KG1 (cell line): ENCODE measurements at regions not wholly inside any gene's neighbourhood (a gene's known extent, or its start where the extent isn't known, plus 50 kb on each side); places are given as distances from the start of the nearest gene placed in this dataset.
"Not testable (repeated sequence)": the region's sequence is repeated elsewhere in the genome, so short reads cannot be mapped to it uniquely, and the experiment has no call there.

Experiments
- DNase-seq: peaks from one replicate; lab custom pipeline; 2025; lab: John Stamatoyannopoulos, UW

DNA sequence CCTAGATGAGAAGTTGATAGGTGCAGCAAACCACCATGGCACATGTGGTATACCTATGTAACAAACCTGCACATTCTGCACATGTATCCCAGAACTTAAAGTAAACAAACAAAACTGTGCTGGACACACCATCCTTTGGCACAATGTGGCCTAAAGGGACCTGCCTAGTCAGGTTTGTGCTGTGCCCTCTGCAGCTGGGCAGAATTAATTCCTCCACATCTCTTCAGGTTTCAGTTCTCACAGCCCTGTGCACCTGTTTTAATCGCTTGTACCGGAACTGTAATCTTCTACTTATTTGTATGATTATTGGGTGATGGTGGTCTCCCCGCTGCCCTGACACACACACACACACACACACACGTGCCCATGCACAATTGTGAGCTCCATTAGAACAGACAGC is 252.7 kb downstream of the ACTR3B start:
- DNase-seq: no peak

DNA sequence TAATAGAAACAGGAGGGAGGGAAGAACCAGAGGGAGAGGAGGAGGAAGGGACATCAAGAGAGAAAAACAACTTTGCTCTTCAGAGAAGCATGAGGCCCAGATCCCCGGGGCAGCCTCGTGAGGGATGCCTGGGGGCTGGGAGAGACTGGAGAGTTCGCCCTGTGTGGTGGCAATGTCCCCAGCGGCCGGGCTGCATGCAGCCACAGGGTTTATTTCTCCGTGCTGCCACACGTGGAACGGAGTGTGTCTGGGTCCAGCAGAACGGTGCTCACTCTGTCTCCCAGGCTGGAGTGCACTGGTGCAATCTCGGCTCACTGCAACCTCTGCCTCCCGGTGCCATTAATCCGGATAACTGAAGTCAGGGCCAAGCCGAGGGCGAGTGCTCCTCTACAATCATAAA is 257.7 kb downstream of the ACTR3B start:
- DNase-seq: no peak

DNA sequence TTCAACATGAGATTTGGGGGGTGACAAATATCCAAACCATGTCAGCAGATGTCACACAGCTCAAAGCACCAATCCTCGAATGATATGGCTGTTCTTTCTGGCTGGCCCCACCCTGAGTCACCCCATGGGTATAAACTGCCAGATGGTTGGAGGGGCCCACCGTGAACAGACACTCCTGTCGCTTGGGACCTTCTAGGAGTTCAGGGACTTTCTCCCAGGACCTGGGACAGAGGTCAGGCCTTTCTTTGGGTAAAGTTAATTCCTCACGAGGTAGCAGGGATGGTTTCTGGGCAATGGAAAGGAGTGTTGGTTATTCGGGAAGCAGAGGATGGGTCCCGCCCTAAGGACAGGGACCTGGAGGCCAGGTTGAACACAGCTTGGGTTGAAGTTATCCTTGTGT is 262.0 kb downstream of the ACTR3B start:
- no peak for DNase-seq

DNA sequence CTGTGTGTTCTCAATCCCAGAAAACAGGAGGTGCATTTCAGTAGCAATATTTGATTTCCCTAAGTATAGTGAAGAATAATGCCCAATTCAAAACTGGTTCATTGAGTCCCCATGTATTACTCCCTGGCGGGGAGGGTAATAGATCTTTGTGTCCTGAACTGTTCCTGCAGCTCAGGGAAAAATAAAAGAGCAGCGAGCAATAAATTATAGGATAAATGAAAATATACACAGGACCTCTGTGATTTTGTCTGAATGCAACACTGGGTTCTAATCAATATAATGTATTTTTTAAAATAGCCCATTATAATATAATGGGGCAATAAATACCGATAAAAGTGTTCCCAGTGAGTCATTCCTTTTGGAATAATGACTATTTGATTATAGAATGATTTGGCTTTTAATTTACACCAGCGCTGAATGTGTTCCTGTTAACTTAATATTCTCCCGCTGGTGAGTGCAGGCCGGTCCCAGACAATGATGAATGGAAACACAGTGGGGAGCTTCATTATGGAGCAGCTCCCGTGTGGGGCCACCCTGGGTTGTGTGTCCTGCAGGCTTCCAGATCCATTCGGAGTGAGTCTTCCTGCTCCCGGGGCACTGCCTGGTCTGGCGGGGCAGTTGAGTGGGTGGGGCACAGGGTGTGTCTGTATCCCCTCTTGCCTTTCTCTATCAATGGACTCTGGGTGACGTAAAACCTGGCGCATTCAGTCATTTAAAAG is 263.1 kb downstream of the ACTR3B start:
- no peak for DNase-seq

DNA sequence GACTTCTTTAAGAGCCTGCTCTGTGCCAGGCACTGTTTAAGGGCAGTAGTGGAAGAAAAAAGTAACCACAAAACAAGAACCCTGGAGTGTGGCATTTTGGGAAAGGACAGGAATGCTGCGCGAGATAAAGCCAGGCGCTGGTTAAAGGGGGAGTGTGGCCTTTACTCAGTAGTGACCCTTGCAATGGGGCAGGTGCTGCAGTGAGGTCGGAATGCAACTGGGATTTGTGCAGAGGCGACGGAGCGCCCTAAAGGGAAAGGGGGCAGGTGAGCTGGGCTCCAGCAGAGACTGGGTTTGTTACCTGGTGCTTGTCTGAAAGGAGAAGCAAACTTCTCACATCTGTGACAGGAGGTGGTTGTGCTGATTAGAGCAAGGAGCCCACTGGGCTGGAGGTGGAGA is 263.6 kb downstream of the ACTR3B start:
- DNase-seq: no peak

- no peak for DNase-seq
Measured at GRCh38 chr7:153027210-153027609, 267.7 kb downstream of the ACTR3B start.

GRCh38 chr7:153027904-153028303 is 268.4 kb downstream of the ACTR3B start:
- no peak for DNase-seq

DNA sequence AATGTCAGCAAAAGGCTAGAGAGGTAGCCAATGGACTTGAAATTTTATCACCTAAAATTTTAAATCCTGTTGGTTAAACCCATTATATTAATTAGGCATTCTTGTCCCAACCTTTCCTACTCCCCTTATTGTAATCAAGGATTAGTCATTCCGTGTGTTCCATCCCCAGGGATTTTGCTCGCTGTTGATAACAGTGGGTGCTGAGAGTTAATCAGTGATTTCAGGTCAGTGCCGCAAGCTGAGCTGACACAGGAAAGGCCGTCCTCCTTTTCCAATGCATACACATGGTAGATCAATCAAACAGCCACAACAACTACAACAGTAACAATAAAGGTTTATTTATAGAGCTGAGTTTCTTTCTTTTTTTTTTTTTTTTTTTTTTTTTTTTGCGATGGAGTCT is 271.4 kb downstream of the ACTR3B start:
- DNase-seq: no peak

DNA sequence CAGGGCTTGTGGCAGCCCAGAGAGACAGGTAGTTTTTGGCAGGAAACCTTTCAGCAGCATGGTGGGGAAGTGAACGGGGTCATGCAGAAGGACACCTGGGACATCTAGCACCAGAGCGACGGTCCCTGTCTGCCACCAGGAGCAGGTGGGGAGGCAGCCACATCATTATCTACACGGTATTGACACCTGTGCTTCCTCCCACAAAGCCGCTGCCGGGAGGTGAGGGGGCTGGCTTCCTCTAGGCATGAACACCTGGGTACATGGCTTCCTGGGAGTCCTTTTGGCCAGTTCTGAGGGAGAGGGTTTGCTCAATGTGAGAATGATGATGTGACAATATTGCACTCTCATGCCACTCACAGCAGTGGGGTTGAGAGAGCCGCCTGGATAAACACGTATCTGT is 275.2 kb downstream of the ACTR3B start:
- no peak for DNase-seq

- no peak for DNase-seq
Measured at GRCh38 chr7:153036396-153037063, 277.0 kb downstream of the ACTR3B start.

DNA sequence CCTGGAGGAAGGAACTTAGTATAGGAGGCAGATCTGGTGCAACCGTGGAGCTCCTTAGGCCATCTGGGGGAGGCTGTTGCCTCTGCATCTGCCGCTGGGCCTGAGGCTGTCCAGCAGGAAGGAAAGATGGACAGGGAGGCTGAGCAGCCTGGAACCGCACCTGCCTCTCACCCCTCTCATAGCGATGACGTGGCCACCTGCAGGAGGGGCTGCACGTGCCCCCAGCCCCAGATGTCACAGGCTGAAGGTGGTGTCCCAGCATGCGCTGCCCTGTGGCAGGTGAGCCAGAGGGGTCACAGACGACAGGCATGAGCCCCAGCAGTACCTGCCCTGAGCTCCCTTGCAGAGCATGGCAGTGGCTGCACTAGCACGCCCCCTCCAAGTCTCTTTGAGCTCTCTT is 283.9 kb downstream of the ACTR3B start:
- DNase-seq: no peak

GRCh38 chr7:153044981-153045380 is 285.4 kb downstream of the ACTR3B start:
- DNase-seq: no peak

DNA sequence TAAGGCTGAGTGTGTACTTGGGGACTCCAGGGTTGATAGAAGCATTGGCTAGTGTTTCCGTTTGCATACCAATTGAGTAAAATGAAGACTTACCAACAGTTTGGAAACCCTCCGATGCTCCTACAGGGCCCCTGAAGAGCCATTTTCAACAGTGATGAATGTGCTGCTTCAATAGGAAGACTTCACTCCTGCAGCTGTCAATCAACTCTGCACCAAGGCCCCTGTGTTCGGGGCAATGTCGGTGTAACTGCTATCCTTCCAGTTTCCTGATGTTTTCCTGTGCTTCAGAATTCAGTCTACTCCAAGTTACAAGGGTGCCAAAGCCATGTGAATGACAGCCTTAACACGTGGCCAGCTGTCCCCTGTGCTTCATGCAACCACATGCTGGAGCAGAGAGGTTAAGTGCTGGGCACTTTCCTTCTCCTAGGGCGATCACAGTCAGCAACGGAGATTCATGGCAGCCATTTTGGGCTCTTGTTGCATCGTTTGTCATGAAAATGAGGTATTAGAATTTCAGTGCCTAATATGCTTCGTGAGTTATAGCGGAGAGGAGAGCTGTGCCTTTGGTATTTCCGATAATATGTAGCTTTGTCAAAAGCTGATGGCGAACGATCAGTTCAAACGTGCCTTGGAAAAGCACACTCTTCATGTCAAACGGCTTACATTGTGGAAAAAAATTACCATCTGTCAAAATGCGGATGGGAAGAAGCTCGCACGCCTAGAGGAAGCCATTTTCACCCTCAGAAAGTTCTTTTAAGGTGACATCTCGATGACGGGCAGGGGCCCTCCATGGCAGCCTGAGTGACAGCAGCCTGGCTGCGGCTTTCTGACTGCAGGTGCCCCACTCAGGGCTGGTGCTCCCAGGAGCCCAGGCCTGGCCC is 287.8 kb downstream of the ACTR3B start:
- no peak for DNase-seq

- no peak for DNase-seq
Measured at GRCh38 chr7:153052206-153052605, 292.7 kb downstream of the ACTR3B start.

DNA sequence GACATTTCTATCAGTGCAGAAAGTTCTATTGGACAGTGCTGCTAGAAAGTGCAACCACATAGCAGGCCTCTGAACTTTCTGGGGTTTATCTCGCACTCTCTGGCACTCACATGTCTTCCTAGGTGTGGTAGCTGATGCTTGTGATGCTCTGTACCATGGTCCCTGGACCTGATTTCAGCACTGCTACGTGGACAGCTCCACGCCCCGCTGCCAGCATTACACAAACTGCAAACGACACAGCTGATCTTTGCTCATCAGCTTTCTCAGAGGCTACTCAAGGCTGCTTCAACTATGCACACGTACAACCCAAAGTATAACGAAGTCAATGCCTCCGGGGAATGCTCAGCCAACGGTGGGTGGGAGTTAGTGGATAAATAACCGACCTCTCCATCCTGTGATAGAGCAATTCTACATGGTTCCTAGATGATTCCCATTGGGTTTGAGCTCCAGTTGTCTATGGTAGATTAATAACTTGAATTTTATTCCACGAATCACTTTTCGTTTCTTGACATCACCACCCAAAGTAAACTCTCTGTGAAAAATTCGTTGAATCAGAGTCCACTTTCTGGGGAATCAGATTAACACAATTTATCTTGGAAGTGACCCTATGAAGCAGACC is 302.5 kb downstream of the ACTR3B start:
- DNase-seq: no peak

DNA sequence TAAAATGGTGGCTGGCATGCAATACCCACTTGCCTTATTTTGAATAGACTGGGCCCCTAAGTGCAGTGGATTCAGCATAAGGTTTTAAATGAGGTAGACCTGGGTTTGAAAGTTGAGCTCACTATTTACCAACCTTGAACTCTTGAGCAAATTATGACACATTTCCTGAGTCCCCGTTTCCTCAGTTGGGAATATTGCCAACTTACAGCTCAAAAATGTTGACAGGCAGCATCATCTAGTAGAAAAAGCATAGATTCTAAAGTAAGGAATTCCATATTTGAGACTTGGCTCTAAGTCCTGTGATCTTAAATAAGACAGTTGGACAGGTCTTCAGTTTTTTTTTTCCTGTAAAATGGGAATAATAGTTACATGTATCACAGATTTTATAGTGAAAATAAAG is 305.5 kb downstream of the ACTR3B start:
- no peak for DNase-seq

DNA sequence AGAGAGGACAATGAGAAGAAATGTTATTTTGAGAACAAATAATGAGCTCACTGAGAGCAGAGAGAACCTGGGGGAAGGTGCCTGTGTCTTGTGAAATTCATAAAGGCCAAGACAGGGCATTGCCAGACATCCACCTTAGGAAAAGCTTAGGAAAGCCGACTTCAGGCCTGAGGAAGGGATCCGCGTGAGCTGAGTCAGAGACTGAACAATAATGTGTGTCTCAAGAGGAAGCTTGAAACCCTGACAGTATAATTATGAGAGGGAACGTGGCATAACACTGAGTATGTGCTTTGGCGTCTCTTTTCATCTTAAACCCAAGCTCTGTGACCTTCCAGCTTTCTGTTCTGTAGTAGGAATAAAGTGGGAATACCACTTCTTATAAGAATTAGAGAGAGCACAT is 307.2 kb downstream of the ACTR3B start:
- no peak for DNase-seq

DNA sequence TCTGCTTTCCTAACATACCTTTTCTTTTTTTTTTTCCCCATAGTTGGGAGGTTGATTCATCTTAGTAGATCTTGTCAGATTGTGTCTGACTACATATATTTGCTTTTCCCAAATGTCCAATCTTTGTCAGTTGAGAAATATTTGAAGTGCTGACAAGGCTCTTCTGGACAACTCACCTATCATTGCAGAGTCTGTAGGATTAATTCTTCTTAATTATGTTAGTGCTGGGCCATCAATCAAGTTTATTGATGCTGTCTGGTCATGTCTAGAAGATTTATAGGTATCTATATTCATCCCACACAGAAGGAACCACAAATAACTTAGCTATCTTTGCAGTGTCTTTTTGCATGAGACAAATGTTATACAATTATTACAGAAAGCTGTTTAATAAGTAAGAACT is 310.6 kb downstream of the ACTR3B start:
- no peak for DNase-seq

DNA sequence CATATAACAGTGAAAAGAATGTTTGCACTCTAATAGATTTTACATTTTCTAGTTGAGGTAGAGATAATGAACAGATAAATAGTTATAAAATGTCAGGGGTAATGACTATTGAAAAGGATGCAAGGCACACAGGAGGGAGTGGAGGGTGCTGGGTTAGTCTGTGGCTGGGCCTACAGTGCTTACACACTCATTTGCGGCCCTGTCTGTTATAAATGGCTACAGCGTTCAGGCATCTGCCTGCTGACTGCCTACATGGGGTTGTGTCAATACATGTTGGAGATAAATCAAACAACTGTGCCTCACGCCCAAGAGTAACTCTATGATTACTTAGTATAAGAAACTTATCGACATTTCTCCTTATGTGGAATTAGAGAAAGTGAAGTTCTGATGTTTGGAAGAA is 313.3 kb downstream of the ACTR3B start:
- no peak for DNase-seq

DNA sequence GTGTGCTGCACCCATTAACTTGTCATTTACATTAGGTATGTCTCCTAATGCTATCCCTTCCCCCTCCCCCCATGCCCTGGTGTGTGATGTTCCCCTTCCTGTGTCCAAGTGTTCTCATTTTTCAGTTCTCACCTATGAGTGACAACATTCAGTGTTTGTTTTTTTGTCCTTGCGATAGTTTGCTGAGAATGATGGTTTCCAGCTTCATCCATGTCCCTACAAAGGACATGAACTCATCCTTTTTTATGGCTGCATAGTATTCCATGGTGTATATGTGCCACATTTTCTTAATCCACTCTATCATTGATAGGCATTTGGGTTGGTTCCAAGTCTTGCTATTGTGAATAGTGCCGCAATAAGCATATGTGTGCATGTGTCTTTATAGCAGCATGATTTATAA is 316.7 kb downstream of the ACTR3B start:
- DNase-seq: not testable (repeated sequence)

- DNase-seq: no peak
Measured at GRCh38 chr7:153081496-153081895, 321.9 kb downstream of the ACTR3B start.

DNA sequence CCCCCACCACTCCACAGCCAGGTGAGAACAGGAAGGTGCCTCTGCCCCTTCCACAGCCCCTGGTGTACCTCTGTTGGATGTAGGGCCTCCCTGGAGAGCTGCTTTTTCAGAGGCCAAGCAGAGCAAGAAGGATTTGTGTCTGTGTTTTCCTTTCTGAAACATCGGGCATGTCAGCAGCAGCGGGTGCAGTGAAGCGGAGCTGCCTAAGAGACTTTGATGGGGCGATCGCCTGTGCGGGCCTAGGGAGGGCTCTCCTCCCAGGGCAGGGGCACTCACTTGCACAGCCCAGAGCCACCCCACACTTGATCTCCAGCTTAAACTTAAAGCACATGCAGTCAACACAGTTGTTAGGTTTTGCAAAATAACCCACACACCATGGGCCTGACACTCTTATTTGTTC is 324.7 kb downstream of the ACTR3B start:
- no peak for DNase-seq

DNA sequence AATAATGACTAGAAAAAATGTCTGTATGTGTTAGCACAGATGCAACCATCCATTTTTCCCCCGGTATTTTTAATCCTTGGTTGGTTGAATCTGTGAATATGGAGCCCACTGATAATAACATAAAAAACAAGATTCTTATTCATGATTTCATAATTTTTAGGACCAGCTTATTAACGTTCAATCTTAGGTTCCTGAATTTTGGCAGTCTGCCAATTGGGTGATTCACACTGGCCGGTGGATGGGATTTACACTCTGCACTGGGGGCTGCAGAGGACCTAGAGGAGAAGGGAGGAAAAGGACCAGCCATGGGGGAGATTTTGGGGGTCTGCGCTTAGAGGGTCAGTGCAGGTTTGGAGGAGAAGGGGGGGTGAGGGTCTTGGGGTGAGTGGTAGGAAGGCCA is 327.9 kb downstream of the ACTR3B start:
- DNase-seq: no peak
